HCT116 (cell line): ENCODE measurements at regions not wholly inside any gene's neighbourhood (a gene's known extent, or its start where the extent isn't known, plus 50 kb on each side); places are given as distances from the start of the nearest gene placed in this dataset.

Experiments
- ATAC-seq: fragments of 200-7000 bp; cut with Tn5 transposase; 2 replicates; pipeline ENCODE4 v1.9.1; 2020; ENCODE audit warnings: mild to moderate bottlenecking, moderate library complexity
- BruUV-seq: library from RNA; stranded (reverse); fragments of 400-500 nt; replicated peaks from 2 replicates; lab custom pipeline; 2021; lab: Mats Ljungman, UMichigan
- CTCF ChIA-PET: fragments of 300-600 bp; sonication (Branson Sonifier 250); formaldehyde crosslinking; loops from one replicate; lab custom pipeline; 2021; ENCODE audit warnings: antibody characterized with exemption; lab: Charles Lee
- POLR2A ChIA-PET: fragments of 300-600, 350-600 bp; sonication (Branson Sonifier 250); formaldehyde crosslinking; loops from one replicate; lab custom pipeline; 2021; ENCODE audit warnings: antibody characterized with exemption; lab: Charles Lee
- RAD21 ChIA-PET, 2 experiments: fragments of 300-600 bp; sonication (Branson Sonifier 250); formaldehyde crosslinking; loops; one replicate each; lab custom pipeline; 2023; ENCODE audit warnings: low total read pairs in 2 of 2; ENCODE audit not compliant: uncharacterized antibody in 2 of 2, unreplicated experiment in 2 of 2, low non-redundant PET in 1 of 2; lab: Charles Lee
- DNase-seq: peaks from one replicate; pipeline ENCODE4 v3.0.0-alpha.2; 2010; ENCODE audit warnings: low read depth, low spot score
- H2AFZ ChIP-seq: fragments of 200-600 bp; shearing (Covaris generic), sonication (generic); 2 replicates; pipeline ENCODE4 v1.6.1; 2017; ENCODE audit warnings: low read depth, mixed run types, mixed read lengths, antibody characterized with exemption, low read length; ENCODE audit not compliant: poor library complexity, severe bottlenecking
- H3K27ac ChIP-seq: 2 replicates; pipeline ENCODE4 v1.5.1; 2012; ENCODE audit warnings: low read depth, low read length
- H3K27me3 ChIP-seq: fragments of 200-600 bp; sonication (generic); 2 replicates; pipeline ENCODE4 v1.6.1; 2016; ENCODE audit warnings: mixed run types, low read length, mixed read lengths; ENCODE audit not compliant: insufficient read depth
- H3K36me3 ChIP-seq, 2 experiments: fragments of 200-500 bp in 1 of 2; fragments of 200-600 bp in 1 of 2; sonication (Bioruptor generic) in 1 of 2; sonication (generic) in 1 of 2; 2 replicates each; pipeline versions ENCODE4 v1.5.1 to v1.6.1; 2014 to 2016; ENCODE audit warnings: low read length in 2 of 2, inconsistent platforms in 1 of 2, mixed read lengths in 1 of 2, mixed run types in 1 of 2; ENCODE audit not compliant: insufficient read depth in 2 of 2, control insufficient read depth in 1 of 2
- H3K4me1 ChIP-seq, 2 experiments: fragments of 200-600 bp in 1 of 2; sonication (generic) in 1 of 2; 2 replicates each; pipeline versions ENCODE4 v1.5.1 to v1.6.1; 2012 to 2017; ENCODE audit warnings: low read length in 2 of 2, inconsistent platforms in 1 of 2, mild to moderate bottlenecking in 1 of 2, mixed read lengths in 1 of 2, mixed run types in 1 of 2, moderate library complexity in 1 of 2; ENCODE audit not compliant: insufficient read depth in 2 of 2, control insufficient read depth in 1 of 2
- H3K4me2 ChIP-seq: fragments of 200-600 bp; sonication (generic); 2 replicates; pipeline ENCODE4 v1.6.1; 2017; ENCODE audit warnings: mixed run types, low read length, mixed read lengths
- H3K4me3 ChIP-seq, 2 experiments: fragments of 200-600 bp in 1 of 2; sonication (generic) in 1 of 2; replicated peaks in 1 of 2; 2 replicates each; pipeline ENCODE4 v1.5.1; 2011 to 2016; ENCODE audit warnings: low read length in 2 of 2, control low read depth in 1 of 2, low read depth in 1 of 2, mild to moderate bottlenecking in 1 of 2, mixed read lengths in 1 of 2, mixed run types in 1 of 2
- H3K79me2 ChIP-seq: fragments of 200-600 bp; sonication (generic); 2 replicates; pipeline ENCODE4 v1.6.1; 2017; ENCODE audit warnings: mild to moderate bottlenecking, mixed run types, low read length, moderate library complexity, mixed read lengths; ENCODE audit not compliant: insufficient read depth
- H3K9ac ChIP-seq: fragments of 200-600 bp; sonication (generic); 2 replicates; pipeline ENCODE4 v1.6.1; 2016; ENCODE audit warnings: low read length, mixed read lengths
- H3K9me2 ChIP-seq: fragments of 200-600 bp; sonication (generic), shearing (Covaris generic); 2 replicates; pipeline ENCODE4 v1.6.1; 2017; ENCODE audit warnings: mixed run types, mild to moderate bottlenecking, moderate library complexity; ENCODE audit not compliant: insufficient read depth
- H3K9me3 ChIP-seq, 2 experiments: fragments of 200-500 bp in 1 of 2; fragments of 200-600 bp in 1 of 2; sonication (Bioruptor generic) in 1 of 2; sonication (generic) in 1 of 2; 2 replicates each; pipeline ENCODE4 v1.6.1; 2014 to 2017; ENCODE audit warnings: low read length in 2 of 2, mixed read lengths in 2 of 2, inconsistent platforms in 1 of 2, low read depth in 1 of 2, mild to moderate bottlenecking in 1 of 2, mixed run types in 1 of 2, moderate library complexity in 1 of 2; ENCODE audit not compliant: control insufficient read depth in 1 of 2, insufficient read depth in 1 of 2
- H4K20me1 ChIP-seq: fragments of 200-600 bp; sonication (generic), shearing (Covaris generic); 2 replicates; pipeline ENCODE4 v1.6.1; 2017; ENCODE audit warnings: mixed run types, mild to moderate bottlenecking, moderate library complexity; ENCODE audit not compliant: insufficient read depth
- CBX3 ChIP-seq: IDR thresholded peaks from 2 replicates; pipeline ENCODE4 v1.6.1; 2012; ENCODE audit warnings: low read depth
- CEBPB ChIP-seq: IDR thresholded peaks from 2 replicates; pipeline ENCODE4 v1.6.1; 2012; ENCODE audit warnings: low read depth
- EGR1 ChIP-seq: IDR thresholded peaks from 2 replicates; pipeline ENCODE4 v1.6.1; 2012; ENCODE audit warnings: low read depth
- ELF1 ChIP-seq: IDR thresholded peaks from 2 replicates; pipeline ENCODE4 v1.6.1; 2012; ENCODE audit warnings: low read depth, borderline replicate concordance
- EZH2phosphoT487 ChIP-seq: fragments of 200-600 bp; IDR thresholded peaks from 2 replicates; pipeline ENCODE4 v1.6.1; 2018; ENCODE audit warnings: antibody characterized with exemption, borderline replicate concordance
- FOSL1 ChIP-seq: IDR thresholded peaks from 2 replicates; pipeline ENCODE4 v1.6.1; 2012; ENCODE audit warnings: low read depth
- POLR2AphosphoS5 ChIP-seq: IDR thresholded peaks from 2 replicates; pipeline ENCODE4 v1.6.1; 2011; ENCODE audit warnings: mild to moderate bottlenecking, low read depth, low read length, moderate library complexity
- RAD21 ChIP-seq: IDR thresholded peaks from 2 replicates; pipeline ENCODE4 v1.6.1; 2012; ENCODE audit warnings: low read depth, mild to moderate bottlenecking
- SRF ChIP-seq: IDR thresholded peaks from 2 replicates; pipeline ENCODE4 v1.6.1; 2012; ENCODE audit warnings: low read depth
- TCF7L2 ChIP-seq: IDR thresholded peaks from 2 replicates; pipeline ENCODE4 v1.7.0; 2011; ENCODE audit warnings: borderline replicate concordance, inconsistent platforms; ENCODE audit not compliant: insufficient read depth, insufficient read length; ENCODE audit errors: extremely low read depth
- ZFX ChIP-seq: fragments of 450-650 bp; IDR thresholded peaks from 2 replicates; pipeline ENCODE4 v1.6.1; 2017
- ZNF274 ChIP-seq: fragments of 200-500 bp; sonication (Bioruptor generic); IDR thresholded peaks from 2 replicates; pipeline ENCODE4 v1.6.1; 2014; ENCODE audit warnings: mild to moderate bottlenecking, low read depth, low read length, inconsistent platforms
- intact Hi-C: fragments of 100-400 bp; cut with micrococcal nuclease; formaldehyde crosslinking; loops from 2 replicates; pipeline ENCODE4 v1.10.0; 2022
- TF ChIP-seq, protein P1 (sequence below): IDR thresholded peaks from 2 replicates; pipeline ENCODE4 v1.6.1; 2012
- TF ChIP-seq, protein P2 (sequence below): IDR thresholded peaks from 2 replicates; pipeline ENCODE4 v1.6.1; 2012; ENCODE audit warnings: low read depth
- TF ChIP-seq, protein P3 (sequence below): IDR thresholded peaks from 2 replicates; pipeline ENCODE4 v1.6.1; 2012
- TF ChIP-seq, protein P4 (sequence below): IDR thresholded peaks from 2 replicates; pipeline ENCODE4 v1.6.1; 2011; ENCODE audit warnings: mild to moderate bottlenecking, low read length, moderate library complexity; ENCODE audit not compliant: insufficient replicate concordance; ENCODE audit errors: extremely low read depth

DNA sequence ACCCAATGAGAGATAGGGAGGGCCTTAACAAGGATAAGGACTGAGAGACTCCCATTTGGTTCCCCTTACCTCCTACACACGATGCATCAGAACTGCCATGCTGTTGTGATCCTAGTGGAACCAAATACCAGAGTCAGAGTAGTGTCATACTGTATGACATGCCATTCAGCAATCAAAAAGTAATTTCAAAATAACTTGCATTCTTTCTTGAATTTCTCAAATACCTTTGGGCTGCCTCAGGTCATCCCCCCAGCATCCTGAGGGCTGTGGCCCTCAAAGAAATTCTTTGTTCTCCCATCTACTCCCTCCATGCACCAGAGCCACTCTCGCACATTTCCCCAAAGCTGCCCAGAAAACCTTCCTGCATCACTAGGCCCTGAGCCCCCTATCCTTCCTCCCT, 68.9 kb upstream of the PPP2R3A start (continued):
- TF ChIP-seq, protein P1, sequence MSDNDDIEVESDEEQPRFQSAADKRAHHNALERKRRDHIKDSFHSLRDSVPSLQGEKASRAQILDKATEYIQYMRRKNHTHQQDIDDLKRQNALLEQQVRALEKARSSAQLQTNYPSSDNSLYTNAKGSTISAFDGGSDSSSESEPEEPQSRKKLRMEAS, result no peak
- TF ChIP-seq ZNF274, result no peak
- TF ChIP-seq RAD21, result no peak
- no peak for TF ChIP-seq EGR1
- no peak for TF ChIP-seq CEBPB
- no peak for TF ChIP-seq TCF7L2
- TF ChIP-seq, protein P2, sequence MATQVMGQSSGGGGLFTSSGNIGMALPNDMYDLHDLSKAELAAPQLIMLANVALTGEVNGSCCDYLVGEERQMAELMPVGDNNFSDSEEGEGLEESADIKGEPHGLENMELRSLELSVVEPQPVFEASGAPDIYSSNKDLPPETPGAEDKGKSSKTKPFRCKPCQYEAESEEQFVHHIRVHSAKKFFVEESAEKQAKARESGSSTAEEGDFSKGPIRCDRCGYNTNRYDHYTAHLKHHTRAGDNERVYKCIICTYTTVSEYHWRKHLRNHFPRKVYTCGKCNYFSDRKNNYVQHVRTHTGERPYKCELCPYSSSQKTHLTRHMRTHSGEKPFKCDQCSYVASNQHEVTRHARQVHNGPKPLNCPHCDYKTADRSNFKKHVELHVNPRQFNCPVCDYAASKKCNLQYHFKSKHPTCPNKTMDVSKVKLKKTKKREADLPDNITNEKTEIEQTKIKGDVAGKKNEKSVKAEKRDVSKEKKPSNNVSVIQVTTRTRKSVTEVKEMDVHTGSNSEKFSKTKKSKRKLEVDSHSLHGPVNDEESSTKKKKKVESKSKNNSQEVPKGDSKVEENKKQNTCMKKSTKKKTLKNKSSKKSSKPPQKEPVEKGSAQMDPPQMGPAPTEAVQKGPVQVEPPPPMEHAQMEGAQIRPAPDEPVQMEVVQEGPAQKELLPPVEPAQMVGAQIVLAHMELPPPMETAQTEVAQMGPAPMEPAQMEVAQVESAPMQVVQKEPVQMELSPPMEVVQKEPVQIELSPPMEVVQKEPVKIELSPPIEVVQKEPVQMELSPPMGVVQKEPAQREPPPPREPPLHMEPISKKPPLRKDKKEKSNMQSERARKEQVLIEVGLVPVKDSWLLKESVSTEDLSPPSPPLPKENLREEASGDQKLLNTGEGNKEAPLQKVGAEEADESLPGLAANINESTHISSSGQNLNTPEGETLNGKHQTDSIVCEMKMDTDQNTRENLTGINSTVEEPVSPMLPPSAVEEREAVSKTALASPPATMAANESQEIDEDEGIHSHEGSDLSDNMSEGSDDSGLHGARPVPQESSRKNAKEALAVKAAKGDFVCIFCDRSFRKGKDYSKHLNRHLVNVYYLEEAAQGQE, result no peak
- TF ChIP-seq, protein P3, sequence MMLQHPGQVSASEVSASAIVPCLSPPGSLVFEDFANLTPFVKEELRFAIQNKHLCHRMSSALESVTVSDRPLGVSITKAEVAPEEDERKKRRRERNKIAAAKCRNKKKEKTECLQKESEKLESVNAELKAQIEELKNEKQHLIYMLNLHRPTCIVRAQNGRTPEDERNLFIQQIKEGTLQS, result no peak
- TF ChIP-seq CBX3, result no peak

DNA sequence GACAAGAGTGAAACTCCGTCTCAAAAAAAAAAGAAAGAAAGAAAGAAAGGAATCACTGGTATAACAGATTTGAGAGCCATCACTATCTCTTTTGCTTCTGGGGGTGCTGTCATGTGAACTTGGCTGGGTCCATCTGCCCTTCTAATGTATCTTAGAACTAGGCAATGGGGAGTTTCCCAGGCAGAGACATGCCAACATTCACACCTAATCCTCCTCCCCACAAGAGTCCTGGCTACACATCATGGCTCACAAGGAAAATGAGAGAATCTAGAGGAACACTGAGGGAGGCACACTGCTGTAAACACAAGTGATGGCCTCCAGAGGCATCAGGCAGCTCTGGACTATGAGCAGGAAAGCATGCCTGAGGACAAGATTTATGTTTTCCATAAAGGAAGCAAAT, 67.8 kb upstream of the PPP2R3A start:
- Histone ChIP-seq H3K9me3 (no peaks in the 10 kb centered on the region), H3K27ac (no peak overlapping the region), H3K79me2 (no peaks in the 10 kb centered on the region), H3K9ac (no peak overlapping the region), H3K27me3 (no peaks in the 10 kb centered on the region), H2AFZ (no peak overlapping the region), H3K36me3 (no peaks in the 10 kb centered on the region), H3K9me2 (no peaks in the 10 kb centered on the region; the same call in 1 of the 2 replicates), H3K4me2 (no peak overlapping the region), H3K4me3 (no peak overlapping the region), H4K20me1 (no peaks in the 10 kb centered on the region), H3K4me1 (peaks cover 0 to 10% of the 10 kb centered on the region in 2 experiments; a peak in 1 of 4 replicates)
- intact Hi-C loops, result loop anchor here (5.0 kb wide), 1 partner anchor 385 kb away; no protein-coding TSS in a partner anchor
- BruUV-seq, result no TSS peak
- CTCF ChIA-PET, result interaction anchor here (1.3 to 2.5 kb wide), 2 partner anchors 145 to 161 kb away, joined by 6 to 11 read pairs; no protein-coding TSS in a partner anchor
- ATAC-seq (no peak), DNase-seq (no peak)
- POLR2A ChIA-PET, result no interaction called here
- RAD21 ChIA-PET, result no interaction called here
- TF ChIP-seq POLR2AphosphoS5 (no peak), SRF (no peak), CEBPB (no peak), EZH2phosphoT487 (no peak), ELF1 (no peak), CBX3 (no peak), ZFX (no peak), FOSL1 (no peak), TCF7L2 (no peak), ZNF274 (no peak)
- TF ChIP-seq, protein P1, result no peak
- TF ChIP-seq, protein P3, result no peak
- TF ChIP-seq, protein P4, sequence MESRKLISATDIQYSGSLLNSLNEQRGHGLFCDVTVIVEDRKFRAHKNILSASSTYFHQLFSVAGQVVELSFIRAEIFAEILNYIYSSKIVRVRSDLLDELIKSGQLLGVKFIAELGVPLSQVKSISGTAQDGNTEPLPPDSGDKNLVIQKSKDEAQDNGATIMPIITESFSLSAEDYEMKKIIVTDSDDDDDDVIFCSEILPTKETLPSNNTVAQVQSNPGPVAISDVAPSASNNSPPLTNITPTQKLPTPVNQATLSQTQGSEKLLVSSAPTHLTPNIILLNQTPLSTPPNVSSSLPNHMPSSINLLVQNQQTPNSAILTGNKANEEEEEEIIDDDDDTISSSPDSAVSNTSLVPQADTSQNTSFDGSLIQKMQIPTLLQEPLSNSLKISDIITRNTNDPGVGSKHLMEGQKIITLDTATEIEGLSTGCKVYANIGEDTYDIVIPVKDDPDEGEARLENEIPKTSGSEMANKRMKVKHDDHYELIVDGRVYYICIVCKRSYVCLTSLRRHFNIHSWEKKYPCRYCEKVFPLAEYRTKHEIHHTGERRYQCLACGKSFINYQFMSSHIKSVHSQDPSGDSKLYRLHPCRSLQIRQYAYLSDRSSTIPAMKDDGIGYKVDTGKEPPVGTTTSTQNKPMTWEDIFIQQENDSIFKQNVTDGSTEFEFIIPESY, result no peak
